Stimulated activated CD8-positive, alpha-beta memory T cell treated with anti-CD3 and anti-CD28 coated beads, Interleukin-7, amount 100 ng/mL, for 48 hours (primary cell): ENCODE measurements at regions not wholly inside any gene's neighbourhood (a gene's known extent, or its start where the extent isn't known, plus 50 kb on each side); places are given as distances from the start of the nearest gene placed in this dataset.
A peak's percentile ranks its signal among the peaks of the same experiment; 100 is the strongest.
"Not testable (repeated sequence)": the region's sequence is repeated elsewhere in the genome, so short reads cannot be mapped to it uniquely, and the experiment has no call there.

Source experiments
- DNase-seq, 2 donors: peaks; one replicate each; pipeline ENCODE4 v3.0.0-alpha.2; 2020; ENCODE audit warnings: low read depth in 1 of 2; ENCODE audit errors: extremely low read depth in 1 of 2

- no peak for DNase-seq
Measured at GRCh38 chr6:27747637-27748036, 164.6 kb downstream of the OR2B2 start.

GRCh38 chr6:27746860-27747259 lies 165.3 kb downstream of the OR2B2 start:
- not testable (repeated sequence) for DNase-seq

- no peak for DNase-seq
Measured at GRCh38 chr6:27743787-27744186, 168.4 kb downstream of the OR2B2 start.

- DNase-seq = no peak
Measured at GRCh38 chr6:27742833-27743573, 169.2 kb downstream of the OR2B2 start.

- DNase-seq = not testable (repeated sequence)
Measured at GRCh38 chr6:27739902-27740301, 172.3 kb downstream of the OR2B2 start.

- no peak for DNase-seq
Measured at GRCh38 chr6:27736686-27737085, 175.5 kb downstream of the OR2B2 start.

GRCh38 chr6:27728442-27728841 lies 183.8 kb downstream of the OR2B2 start:
- DNase-seq = no peak

GRCh38 chr6:27726619-27727023 lies 185.6 kb downstream of the OR2B2 start:
- DNase-seq = no peak

- DNase-seq = peak in 1 of 2 donors; percentile 10
Measured at GRCh38 chr6:27720607-27721580, 191.3 kb downstream of the OR2B2 start.

- DNase-seq = peak in 1 of 2 donors; percentile 6
Measured at GRCh38 chr6:27719039-27719438, 193.2 kb downstream of the OR2B2 start.

GRCh38 chr6:27706431-27706830 lies 205.8 kb downstream of the OR2B2 start:
- DNase-seq = no peak

- no peak for DNase-seq
Measured at GRCh38 chr6:27700337-27700736, 211.9 kb downstream of the OR2B2 start.

GRCh38 chr6:27694547-27694874 lies 217.7 kb downstream of the OR2B2 start:
- no peak for DNase-seq

- no peak for DNase-seq
Measured at GRCh38 chr6:27693766-27694546, 218.2 kb downstream of the OR2B2 start.

- DNase-seq = not testable (repeated sequence)
Measured at GRCh38 chr6:27692133-27692532, 219.2 kb upstream of the ZNF184 start.

GRCh38 chr6:27688014-27688586 lies 215.2 kb upstream of the ZNF184 start:
- peak; percentile 60 to 74 for DNase-seq

GRCh38 chr6:27687154-27688013 lies 214.5 kb upstream of the ZNF184 start:
- DNase-seq = peak; percentile 77 to 81

- DNase-seq = no peak
Measured at GRCh38 chr6:27685279-27685678, 212.4 kb upstream of the ZNF184 start.

GRCh38 chr6:27684264-27685211 lies 211.6 kb upstream of the ZNF184 start:
- DNase-seq = peak in 1 of 2 donors; percentile 56
